T-cell (primary cell): ENCODE measurements at regions not wholly inside any gene's neighbourhood (a gene's known extent, or its start where the extent isn't known, plus 50 kb on each side); places are given as distances from the start of the nearest gene placed in this dataset.
"Not testable (repeated sequence)": the region's sequence is repeated elsewhere in the genome, so short reads cannot be mapped to it uniquely, and the experiment has no call there.

Experiments
- ATAC-seq, 4 experiments: fragments of 200-7000 bp in 3 of 4; fragments of 150-1000 bp in 1 of 4; cut with Tn5 transposase; replicated peaks in 1 of 4; 1 replicate in 3 of 4; 2 replicates in 1 of 4; pipeline ENCODE4 v1.10.0; 2021; ENCODE audit warnings: moderate library complexity in 3 of 4, mild to moderate bottlenecking in 2 of 4, moderate number of reproducible peaks in 1 of 4
- CTCF ChIA-PET, 2 donors: fragments of 300-600 bp; sonication (Branson Sonifier 250); formaldehyde crosslinking; loops; one replicate each; lab custom pipeline; 2022; ENCODE audit warnings: antibody characterized with exemption in 2 of 2; lab: Charles Lee
- POLR2A ChIA-PET, 2 donors: fragments of 300-600 bp; sonication (Branson Sonifier 250); formaldehyde crosslinking; loops; one replicate each; lab custom pipeline; 2022; ENCODE audit warnings: antibody characterized with exemption in 2 of 2; lab: Charles Lee
- DNase-seq, 35 experiments: peaks; one replicate each; pipeline versions ENCODE4 v3.0.0 to v3.0.0-alpha.2; 2013 to 2023
- H3K27ac ChIP-seq: one replicate; pipeline ENCODE4 v1.5.1; 2013; ENCODE audit warnings: low read length
- H3K27me3 ChIP-seq, 2 experiments: replicated peaks in 1 of 2; 1 replicate in 1 of 2; 2 replicates in 1 of 2; pipeline versions ENCODE4 v1.6.1 to v1.7.0; 2013; ENCODE audit warnings: low read length in 1 of 2, mixed read lengths in 1 of 2; ENCODE audit not compliant: control insufficient read depth in 2 of 2, insufficient read depth in 2 of 2; ENCODE audit errors: extremely low read depth in 1 of 2
- H3K36me3 ChIP-seq, 2 donors: 1 replicate in 1 of 2; 2 replicates in 1 of 2; pipeline versions ENCODE4 v1.6.1 to v1.7.0; 2013; ENCODE audit warnings: low read length in 1 of 2; ENCODE audit not compliant: control insufficient read depth in 2 of 2, insufficient read depth in 1 of 2; ENCODE audit errors: extremely low read depth in 1 of 2
- H3K4me1 ChIP-seq, 2 experiments: 1 replicate in 1 of 2; 2 replicates in 1 of 2; pipeline versions ENCODE4 v1.6.1 to v1.7.0; 2013; ENCODE audit warnings: low read length in 2 of 2, mixed read lengths in 1 of 2; ENCODE audit not compliant: insufficient read depth in 2 of 2, control insufficient read depth in 1 of 2; ENCODE audit errors: extremely low read depth in 1 of 2
- H3K4me3 ChIP-seq, 2 donors: 1 replicate in 1 of 2; 2 replicates in 1 of 2; pipeline versions ENCODE4 v1.5.1 to v1.7.0; 2013; ENCODE audit warnings: mild to moderate bottlenecking in 2 of 2, low read length in 1 of 2, moderate library complexity in 1 of 2; ENCODE audit not compliant: control insufficient read depth in 1 of 2; ENCODE audit errors: extremely low read depth in 1 of 2
- H3K9me3 ChIP-seq: 2 replicates; pipeline ENCODE4 v1.7.0; 2013
- H3K27ac Mint-ChIP-seq, 2 donors: one replicate each; pipeline ENCODE4 v1.8.0; 2020 to 2021; ENCODE audit warnings: mild to moderate bottlenecking in 2 of 2, mixed read lengths in 2 of 2
- H3K27me3 Mint-ChIP-seq, 2 donors: one replicate each; pipeline ENCODE4 v1.8.0; 2021 to 2022; ENCODE audit warnings: mixed read lengths in 2 of 2
- H3K36me3 Mint-ChIP-seq: one replicate; pipeline ENCODE4 v1.8.0; 2021; ENCODE audit warnings: mixed read lengths
- H3K4me1 Mint-ChIP-seq, 3 donors: one replicate each; pipeline ENCODE4 v1.8.0; 2020 to 2022; ENCODE audit warnings: mixed read lengths in 3 of 3, mild to moderate bottlenecking in 1 of 3
- H3K4me3 Mint-ChIP-seq, 3 donors: one replicate each; pipeline ENCODE4 v1.8.0; 2020 to 2022; ENCODE audit warnings: mild to moderate bottlenecking in 3 of 3, mixed read lengths in 3 of 3, moderate library complexity in 3 of 3
- H3K9me3 Mint-ChIP-seq, 3 donors: one replicate each; pipeline ENCODE4 v1.8.0; 2020 to 2022; ENCODE audit warnings: mixed read lengths in 3 of 3
- WGBS: methylation state at CpG from one replicate; pipeline ENCODE4 v1.1.5; 2013; ENCODE audit warnings: missing lambda C conversion rate; ENCODE audit not compliant: insufficient coverage; 5-methylcytosine and 5-hydroxymethylcytosine counted together

DNA sequence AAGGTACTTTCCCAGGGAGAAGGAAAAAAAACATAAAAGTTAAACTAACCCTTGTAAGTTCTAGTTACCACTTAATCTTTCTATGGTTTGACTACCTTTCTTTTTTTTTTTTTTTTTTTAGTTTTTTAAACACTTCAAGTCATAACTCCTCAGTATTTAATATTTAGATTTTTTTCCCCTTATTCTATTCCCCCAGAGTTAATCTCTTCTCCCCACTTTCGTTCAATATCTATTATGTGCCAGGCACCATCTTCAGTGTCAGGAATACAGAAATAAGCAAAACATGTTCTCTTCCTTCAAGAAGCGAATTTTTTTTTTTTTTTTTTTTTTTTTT lies 62.0 kb upstream of the LOC128125822 start:
- Histone ChIP-seq H3K27me3 (peaks cover 0 to 4% of the 10 kb centered on the region in 2 experiments), H3K4me1 (no peaks in the 10 kb centered on the region), H3K36me3 (no peaks in the 10 kb centered on the region), H3K27ac (no peak overlapping the region), H3K9me3 (no peaks in the 10 kb centered on the region), H3K4me3 (no peak overlapping the region)
- H3K27me3 Mint-ChIP-seq = peaks cover 4 to 7% of the 10 kb centered on the region in 2 donors
- no peak for DNase-seq
- H3K4me1 Mint-ChIP-seq = no peaks in the 10 kb centered on the region
- no CpG with 5 or more reads among the region's 2 CpGs for WGBS
- no peak overlapping the region for H3K4me3 Mint-ChIP-seq
- H3K36me3 Mint-ChIP-seq = no peaks in the 10 kb centered on the region
- H3K27ac Mint-ChIP-seq = no peak overlapping the region
- POLR2A ChIA-PET = no interaction called here
- H3K9me3 Mint-ChIP-seq = no peaks in the 10 kb centered on the region
- CTCF ChIA-PET = no interaction called here
- ATAC-seq = no peak

DNA sequence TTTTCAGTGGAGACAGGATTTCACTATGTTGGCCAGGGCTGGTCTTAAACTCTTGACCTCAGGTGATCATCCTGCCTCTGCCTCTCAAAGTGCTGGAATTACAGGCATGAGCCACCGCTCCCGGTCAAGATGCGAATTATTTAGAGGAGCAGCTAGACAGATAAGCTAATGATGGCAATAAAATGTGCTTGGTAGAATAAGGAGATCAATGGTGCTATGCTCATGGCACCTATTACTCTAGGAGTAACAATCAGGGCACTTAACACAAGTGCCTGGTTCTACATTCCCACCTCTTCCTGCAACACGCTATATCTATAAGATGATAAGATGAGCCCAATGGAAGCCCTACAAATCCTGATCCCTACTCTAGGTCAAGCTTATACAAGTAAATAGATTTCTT lies 61.4 kb upstream of the LOC128125822 start:
- no CpG with 5 or more reads among the region's 4 CpGs for WGBS
- ATAC-seq (no peak), DNase-seq (no peak)
- ChIA-PET CTCF (no interaction called here), POLR2A (no interaction called here)
- Mint-ChIP-seq H3K27me3 (peaks cover 4 to 7% of the 10 kb centered on the region in 2 donors), H3K27ac (no peak overlapping the region), H3K4me1 (no peaks in the 10 kb centered on the region), H3K36me3 (no peaks in the 10 kb centered on the region), H3K4me3 (no peak overlapping the region), H3K9me3 (no peaks in the 10 kb centered on the region)
- Histone ChIP-seq H3K27me3 (peaks cover 0 to 4% of the 10 kb centered on the region in 2 experiments), H3K9me3 (no peaks in the 10 kb centered on the region), H3K4me1 (no peaks in the 10 kb centered on the region), H3K36me3 (no peaks in the 10 kb centered on the region), H3K4me3 (no peak overlapping the region), H3K27ac (no peak overlapping the region)

DNA sequence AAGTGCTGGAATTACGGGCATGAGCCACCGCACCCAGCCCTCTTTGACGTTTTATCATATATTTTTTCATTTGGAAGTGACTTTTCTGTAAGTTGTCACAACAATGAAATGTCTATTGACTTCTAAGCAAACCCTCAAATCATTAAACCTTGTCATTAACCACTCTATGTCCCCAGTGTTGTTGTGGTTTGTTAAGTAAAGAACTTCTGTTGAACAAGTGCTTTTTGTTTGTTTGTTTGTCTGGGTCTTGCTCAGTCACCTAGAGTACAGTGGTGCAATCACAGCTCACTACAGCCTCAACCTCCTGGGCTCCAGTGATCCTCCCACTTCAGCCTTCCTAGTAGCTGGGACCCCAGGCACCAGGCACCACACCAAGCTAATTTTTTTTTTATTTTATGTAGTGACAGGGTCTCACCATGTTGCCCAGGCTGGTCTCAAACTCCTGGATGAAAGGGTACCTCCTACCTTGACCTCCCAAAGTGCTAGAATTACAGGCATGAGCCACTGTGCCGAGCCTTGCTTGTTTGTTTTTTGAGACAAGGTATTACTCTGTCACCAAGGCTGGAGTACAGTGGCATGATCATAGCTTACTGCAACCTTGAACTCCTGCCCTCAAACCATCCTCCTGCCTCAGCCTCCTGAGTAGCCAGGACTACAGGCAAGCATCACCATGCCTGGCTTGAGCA lies 57.6 kb upstream of the LOC128125822 start:
- Histone ChIP-seq H3K27me3 (peaks cover 0 to 3% of the 10 kb centered on the region in 2 experiments), H3K9me3 (no peaks in the 10 kb centered on the region), H3K36me3 (no peaks in the 10 kb centered on the region), H3K4me3 (no peak overlapping the region), H3K4me1 (no peaks in the 10 kb centered on the region), H3K27ac (no peak overlapping the region)
- H3K9me3 Mint-ChIP-seq = no peaks in the 10 kb centered on the region
- ATAC-seq (no peak), DNase-seq (no peak)
- H3K4me3 Mint-ChIP-seq = no peak overlapping the region
- no peaks in the 10 kb centered on the region for H3K4me1 Mint-ChIP-seq
- no peaks in the 10 kb centered on the region for H3K36me3 Mint-ChIP-seq
- CTCF ChIA-PET = no interaction called here
- POLR2A ChIA-PET = no interaction called here
- WGBS = 67% methylated on average over 1 of the region's 4 CpGs
- H3K27me3 Mint-ChIP-seq = peaks cover 4 to 10% of the 10 kb centered on the region in 2 donors
- H3K27ac Mint-ChIP-seq = no peak overlapping the region

DNA sequence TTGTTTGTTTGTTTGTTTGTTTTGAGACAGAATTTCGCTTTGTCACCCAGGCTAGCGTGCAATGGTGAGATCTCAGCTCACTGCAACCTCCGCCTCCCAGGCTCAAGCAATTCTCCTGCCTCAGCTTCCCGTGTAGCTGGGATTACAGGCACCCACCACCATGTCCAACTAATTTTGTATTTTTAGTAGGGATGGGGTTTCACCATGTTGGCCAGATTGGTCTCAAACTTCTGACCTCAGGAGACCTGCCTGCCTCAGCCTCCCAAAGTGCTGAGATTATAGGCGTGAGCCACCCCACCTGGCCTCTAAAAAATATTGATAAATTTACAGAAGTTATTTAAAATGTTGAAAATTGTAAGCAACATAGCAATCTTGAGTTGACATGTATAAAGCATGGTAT lies 57.1 kb upstream of the LOC128125822 start:
- POLR2A ChIA-PET, H3K27me3 ChIP-seq, H3K36me3 ChIP-seq, ATAC-seq, H3K9me3 ChIP-seq, CTCF ChIA-PET, H3K4me1 ChIP-seq, H3K9me3 Mint-ChIP-seq, H3K27ac ChIP-seq, H3K27ac Mint-ChIP-seq, H3K4me1 Mint-ChIP-seq, H3K36me3 Mint-ChIP-seq, H3K4me3 Mint-ChIP-seq, H3K4me3 ChIP-seq, DNase-seq: not testable (repeated sequence)
- no CpG with 5 or more reads among the region's 5 CpGs for WGBS
- H3K27me3 Mint-ChIP-seq = peaks cover 4 to 10% of the 10 kb centered on the region in 2 donors

DNA sequence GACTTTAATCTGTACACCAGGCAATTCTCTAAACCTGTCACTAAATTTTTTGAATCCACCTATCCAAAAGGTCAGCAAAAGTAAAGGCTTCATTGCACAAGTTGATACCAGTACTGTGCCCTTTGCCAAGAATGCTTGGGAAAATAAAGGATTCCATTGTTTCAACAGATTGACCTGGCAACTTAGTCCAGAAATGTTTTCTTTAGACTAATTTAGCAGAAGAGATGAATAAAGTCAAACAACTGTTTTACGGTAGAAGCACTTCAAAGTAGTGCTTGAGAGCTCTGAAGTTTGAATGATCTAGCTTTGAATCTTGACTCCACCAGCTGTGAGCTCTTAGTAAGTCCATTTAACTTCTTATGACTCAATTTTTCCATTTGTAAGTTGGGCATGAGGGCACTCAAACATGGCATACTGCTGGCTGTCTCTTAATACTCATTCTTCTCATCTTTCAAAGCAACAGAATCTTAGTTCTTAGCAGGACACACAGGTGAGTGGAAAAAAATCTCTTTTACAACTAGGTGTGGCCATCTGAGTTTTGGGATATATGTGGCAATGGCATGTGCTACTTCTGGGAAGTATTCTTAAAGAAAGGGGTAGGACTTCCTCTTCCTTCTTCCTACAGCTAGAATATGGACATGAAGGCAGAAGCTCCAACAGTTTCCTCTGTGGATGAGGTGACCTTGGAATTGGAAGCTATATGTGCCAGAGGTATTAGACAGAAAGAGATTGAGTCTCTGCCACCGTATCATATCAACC lies 55.9 kb upstream of the LOC128125822 start:
- Histone ChIP-seq H3K9me3 (no peaks in the 10 kb centered on the region), H3K4me3 (no peak overlapping the region), H3K4me1 (no peaks in the 10 kb centered on the region), H3K27ac (no peak overlapping the region), H3K36me3 (no peaks in the 10 kb centered on the region), H3K27me3 (peaks cover 0 to 2% of the 10 kb centered on the region in 2 experiments)
- Mint-ChIP-seq H3K36me3 (no peaks in the 10 kb centered on the region), H3K9me3 (peaks cover 0 to 2% (median 0%) of the 10 kb centered on the region in 3 donors), H3K27me3 (peaks cover 4 to 10% of the 10 kb centered on the region in 2 donors), H3K27ac (no peak overlapping the region), H3K4me1 (no peaks in the 10 kb centered on the region), H3K4me3 (no peak overlapping the region)
- DNase-seq (no peak), ATAC-seq (no peak)
- WGBS = 20% methylated on average over 1 of the region's 2 CpGs
- ChIA-PET CTCF (no interaction called here), POLR2A (no interaction called here)

DNA sequence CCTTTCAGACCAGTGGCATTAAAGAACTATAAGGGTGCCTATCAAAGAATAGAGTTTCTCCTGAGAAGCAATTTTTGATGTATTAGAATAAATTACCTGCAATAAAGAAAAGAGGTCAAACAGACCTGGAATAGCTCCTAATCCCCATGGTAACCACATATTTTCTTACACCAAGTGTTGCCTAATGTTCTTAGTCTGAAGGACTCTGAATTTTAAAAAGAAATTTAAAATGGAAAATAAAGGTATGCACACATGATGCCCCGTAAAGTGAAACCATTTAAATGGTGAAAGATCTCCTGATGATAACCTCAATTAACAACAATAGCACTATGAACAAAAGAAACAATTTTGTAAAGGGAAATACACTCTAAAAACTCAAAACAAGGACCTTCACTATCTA lies 55.1 kb upstream of the LOC128125822 start:
- ATAC-seq (no peak), DNase-seq (no peak)
- Mint-ChIP-seq H3K36me3 (no peaks in the 10 kb centered on the region), H3K4me3 (no peak overlapping the region), H3K27ac (no peak overlapping the region), H3K4me1 (no peaks in the 10 kb centered on the region), H3K27me3 (peaks cover 4 to 10% of the 10 kb centered on the region in 2 donors), H3K9me3 (peaks cover 0 to 2% (median 0%) of the 10 kb centered on the region in 3 donors)
- Histone ChIP-seq H3K27me3 (no peaks in the 10 kb centered on the region), H3K27ac (no peak overlapping the region), H3K4me1 (no peaks in the 10 kb centered on the region), H3K4me3 (no peak overlapping the region), H3K9me3 (no peaks in the 10 kb centered on the region), H3K36me3 (no peaks in the 10 kb centered on the region)
- no CpG with 5 or more reads among the region's 1 CpG for WGBS
- POLR2A ChIA-PET = no interaction called here
- CTCF ChIA-PET = no interaction called here
